HG02840 (cell line): ENCODE measurements at regions not wholly inside any gene's neighbourhood (a gene's known extent, or its start where the extent isn't known, plus 50 kb on each side); places are given as distances from the start of the nearest gene placed in this dataset.
A peak's percentile ranks its signal among the peaks of the same experiment; 100 is the strongest.
"Not testable (repeated sequence)": the region's sequence is repeated elsewhere in the genome, so short reads cannot be mapped to it uniquely, and the experiment has no call there.

Source experiments
- ATAC-seq: cut with Tn5 transposase; IDR thresholded peaks from one replicate; pipeline ENCODE4 v1.9.1; 2021; ENCODE audit warnings: mild to moderate bottlenecking, moderate library complexity, moderate number of reproducible peaks; ENCODE audit not compliant: unreplicated experiment, low FRiP score

DNA sequence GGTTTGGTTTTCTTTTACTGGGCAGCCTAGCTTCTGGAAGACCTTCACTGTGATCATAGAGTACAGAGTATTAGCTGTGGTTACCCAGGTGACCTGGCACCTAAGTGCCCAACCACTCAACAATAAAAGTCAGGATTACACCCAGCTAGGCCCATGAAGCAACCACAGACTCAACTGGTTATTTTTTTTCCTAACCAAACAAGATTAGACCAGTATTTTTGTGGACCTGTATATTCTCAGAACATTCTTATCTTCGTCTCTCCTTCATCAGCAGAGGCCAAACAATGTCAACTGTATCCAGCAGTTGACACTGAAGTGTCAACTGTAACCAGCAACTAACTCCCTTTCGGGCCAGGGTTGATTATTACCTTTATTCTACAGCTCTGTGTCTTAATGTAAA, 289.2 kb upstream of the SLC39A10 start:
- ATAC-seq = no peak

DNA sequence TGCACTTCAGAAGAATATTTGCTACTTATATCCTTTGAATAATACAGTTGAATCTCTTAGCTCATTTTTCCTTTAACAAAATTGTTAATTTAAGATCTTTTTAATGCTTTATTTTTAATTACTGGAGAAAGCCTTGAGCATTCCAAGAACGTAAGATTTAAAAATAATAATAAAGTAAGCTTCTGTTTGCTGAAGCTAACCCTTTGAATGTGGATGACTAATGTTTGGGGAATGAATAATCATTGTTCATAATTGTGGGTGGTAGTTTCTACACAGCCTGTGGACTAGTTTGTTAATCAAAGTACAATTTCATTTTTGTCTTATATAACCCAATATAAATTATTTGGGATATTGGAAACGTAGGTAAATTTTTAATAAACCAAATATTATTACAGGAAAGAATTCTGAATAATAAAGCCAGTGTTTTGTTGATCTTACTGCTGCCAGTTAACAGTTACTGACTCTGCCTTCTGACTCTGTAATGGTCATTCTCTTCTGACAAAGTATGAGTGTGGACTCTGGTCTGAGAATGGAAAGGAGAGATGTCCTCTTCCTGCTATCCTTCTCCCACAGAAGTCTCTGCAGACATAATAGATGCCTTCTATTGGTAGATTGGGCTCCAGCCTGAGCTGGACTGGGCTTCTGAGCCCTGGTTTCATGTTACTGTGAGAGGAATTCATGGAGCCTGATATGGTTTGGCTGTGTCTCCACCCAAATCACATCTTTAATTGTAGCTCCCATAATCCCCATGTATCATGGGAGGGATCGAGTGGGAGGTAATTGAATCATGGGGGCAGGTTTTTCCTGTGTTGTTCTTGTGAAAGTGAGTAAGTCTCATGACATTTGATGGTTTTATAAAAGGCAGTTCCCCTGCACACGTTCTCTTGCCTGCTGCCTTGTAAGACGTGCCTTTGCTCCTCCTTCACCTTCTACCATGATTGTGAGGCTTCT, 292.7 kb upstream of the SLC39A10 start:
- no peak for ATAC-seq

DNA sequence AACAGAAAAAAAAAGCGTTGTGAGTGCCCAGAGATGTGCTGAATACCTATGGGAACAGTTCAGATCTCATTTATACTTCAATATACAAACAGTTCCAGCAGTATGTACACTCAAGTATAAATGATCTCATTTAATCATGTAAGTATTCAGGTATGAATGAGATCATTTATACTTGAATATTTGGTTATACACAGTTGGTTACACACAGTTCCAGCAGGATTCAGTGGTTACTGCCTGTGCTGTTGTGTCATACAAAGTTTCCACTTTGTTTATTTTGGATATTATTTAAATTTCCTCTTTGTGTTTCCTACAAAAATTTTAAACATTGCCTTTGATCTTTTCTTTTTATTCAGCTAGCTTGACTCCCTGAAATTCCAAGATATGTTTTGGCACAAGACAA, 293.5 kb upstream of the SLC39A10 start:
- no peak for ATAC-seq

DNA sequence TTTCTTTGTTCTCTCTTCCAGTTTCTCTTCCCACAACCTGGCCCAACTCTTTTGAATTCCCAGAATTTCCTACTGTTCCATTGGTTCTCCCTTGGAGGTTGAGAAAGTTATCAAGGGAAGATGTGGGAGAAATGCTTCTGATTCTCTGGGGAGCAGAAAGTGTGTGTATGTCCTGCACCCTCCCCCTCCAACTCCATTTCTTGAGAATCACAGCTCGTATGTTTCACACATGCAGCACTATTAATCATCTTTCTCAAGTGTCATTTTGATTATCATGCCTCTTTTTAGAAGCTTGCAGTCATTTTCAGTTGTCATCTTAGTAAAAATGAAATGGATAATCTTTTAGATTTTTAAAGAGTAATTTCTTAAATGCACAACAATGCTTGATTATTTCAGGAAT, 296.8 kb upstream of the SLC39A10 start:
- ATAC-seq = no peak

DNA sequence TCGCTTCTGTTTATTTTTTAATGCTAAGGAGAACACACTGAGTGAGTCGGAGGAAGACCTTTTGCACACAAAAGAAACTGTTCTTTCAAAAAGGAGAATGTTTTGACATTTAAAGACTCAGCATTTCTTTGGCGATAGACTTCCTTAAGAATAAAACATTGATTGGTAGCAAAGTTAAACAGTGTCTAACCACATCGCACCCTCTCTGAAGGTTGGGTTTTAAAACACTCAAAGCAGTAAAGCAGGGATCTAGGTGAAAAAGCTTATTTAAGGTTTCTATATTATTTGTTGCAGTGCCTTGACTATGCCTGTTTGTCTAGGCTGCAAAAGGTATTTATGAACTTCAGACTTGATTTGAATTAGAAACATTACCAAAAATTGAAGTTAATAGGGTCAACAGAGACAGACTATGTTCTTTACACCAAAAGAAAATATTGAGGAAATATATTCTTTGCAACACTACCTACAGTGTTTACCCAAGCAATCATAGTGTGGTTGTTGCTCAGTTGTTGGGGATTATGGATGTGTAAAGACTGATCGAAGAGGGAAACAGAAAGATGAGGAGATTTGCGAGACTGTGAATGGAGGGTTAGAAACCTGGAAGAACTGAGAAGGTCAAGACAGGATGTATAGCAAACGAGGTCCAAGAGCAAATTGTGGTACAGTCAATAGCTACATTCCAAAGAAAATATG, 297.8 kb upstream of the SLC39A10 start:
- no peak for ATAC-seq

DNA sequence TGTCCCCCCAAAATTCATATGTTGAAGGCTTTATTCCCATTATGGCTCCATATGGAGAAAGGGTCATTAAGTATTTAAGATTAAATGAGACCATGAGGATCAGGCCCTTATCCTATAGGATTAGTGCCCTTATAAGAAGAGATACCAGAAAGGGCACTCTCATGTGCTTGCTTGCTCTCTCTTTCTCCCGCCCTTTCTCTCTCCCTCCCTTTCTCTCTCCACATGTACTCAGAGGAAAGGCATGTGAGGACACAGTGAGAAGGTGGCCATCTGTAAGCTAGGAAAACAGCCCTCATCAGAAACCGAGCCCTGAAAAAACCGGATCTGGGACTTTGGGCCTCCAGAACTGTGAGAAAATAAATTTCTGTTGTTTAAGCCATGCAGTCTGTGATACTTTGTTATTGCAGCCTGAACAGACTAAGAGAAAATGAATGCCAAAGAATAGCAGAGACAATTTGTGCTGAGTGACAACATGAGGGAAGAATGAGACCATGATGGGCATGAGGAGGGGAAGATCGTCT, 300.0 kb upstream of the SLC39A10 start:
- no peak for ATAC-seq

DNA sequence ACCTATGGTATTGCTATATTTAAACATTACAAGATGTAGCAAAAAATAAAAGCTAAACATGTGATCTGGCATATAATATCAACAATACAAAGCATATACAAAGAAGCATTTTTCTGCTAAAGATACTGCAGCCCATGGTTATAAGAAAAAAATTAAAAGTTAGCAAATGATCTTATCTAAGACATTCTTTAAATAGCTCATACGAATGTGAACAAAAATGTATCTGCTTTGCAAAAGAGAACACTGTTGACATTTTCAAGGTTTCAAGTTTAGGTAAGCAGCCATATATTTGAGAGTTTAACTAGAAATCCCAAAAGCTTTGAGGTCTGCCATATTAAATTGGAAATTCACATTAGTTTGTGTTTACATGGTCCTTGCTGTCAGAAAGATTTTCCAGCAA, 301.0 kb upstream of the SLC39A10 start:
- no peak for ATAC-seq

DNA sequence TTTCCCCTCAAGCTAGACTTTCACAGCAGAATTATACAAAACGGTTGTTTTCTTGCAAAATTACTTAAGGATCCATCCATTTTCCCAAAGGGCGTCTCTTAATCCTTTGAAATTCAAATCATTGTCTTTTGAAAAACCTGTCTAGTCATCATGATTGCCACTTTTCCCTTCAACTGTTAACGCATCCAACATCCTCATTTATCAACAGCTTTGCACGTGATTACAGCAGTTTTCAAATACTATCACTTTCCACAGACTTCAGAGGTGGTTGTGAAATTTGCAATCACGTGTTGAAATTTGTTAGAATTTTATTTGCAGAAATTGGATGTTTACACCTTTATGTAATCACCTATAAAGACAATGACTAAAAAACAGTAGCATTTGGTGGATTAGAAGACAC, 304.4 kb upstream of the SLC39A10 start:
- ATAC-seq = no peak

DNA sequence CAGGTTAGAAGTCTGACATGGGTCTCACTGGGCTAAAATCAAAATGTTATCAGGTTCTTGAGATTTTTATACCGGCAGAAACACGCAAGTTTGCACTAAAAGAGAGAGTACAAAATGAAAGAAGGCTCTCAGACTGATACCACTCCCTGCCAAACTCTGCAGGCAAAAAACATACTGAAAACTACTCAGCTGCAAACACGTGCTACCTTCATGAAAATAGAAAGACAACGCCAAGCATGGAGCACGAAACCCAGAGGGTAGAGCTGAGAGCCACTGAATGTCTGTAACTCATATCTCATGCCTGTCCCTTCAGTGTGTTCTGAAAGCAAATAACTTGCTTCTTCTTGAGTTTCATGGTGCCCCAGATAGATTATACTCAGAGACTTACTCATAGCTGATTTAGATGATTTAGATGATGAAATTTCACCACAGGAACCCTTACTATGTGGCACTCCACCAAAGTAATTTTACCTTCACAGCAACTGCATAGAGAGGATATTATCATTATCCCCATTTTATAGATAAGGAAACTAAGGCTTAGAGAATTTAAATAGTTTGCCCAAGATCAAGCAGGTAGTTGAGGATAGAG, 313.0 kb upstream of the SLC39A10 start:
- ATAC-seq = peak; percentile 60

DNA sequence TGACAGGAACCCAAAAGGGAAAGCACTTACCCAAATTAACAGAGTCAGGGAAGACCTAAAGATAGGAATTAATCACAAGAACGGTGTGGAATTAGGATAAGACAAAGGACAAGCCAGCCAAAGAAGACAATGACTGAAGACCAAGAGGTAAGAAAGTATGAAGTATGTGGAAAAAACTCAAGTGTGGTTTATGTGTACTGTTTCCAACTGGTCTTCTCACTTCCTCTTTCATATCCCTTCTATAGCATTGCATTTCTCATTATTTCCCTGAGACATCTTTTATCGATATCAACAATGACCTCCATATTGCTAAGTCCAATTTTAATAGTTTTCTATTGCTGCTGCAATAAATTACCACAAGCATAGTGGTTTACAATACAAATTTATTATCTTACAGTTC, 313.5 kb upstream of the SLC39A10 start:
- peak; percentile 78 for ATAC-seq

DNA sequence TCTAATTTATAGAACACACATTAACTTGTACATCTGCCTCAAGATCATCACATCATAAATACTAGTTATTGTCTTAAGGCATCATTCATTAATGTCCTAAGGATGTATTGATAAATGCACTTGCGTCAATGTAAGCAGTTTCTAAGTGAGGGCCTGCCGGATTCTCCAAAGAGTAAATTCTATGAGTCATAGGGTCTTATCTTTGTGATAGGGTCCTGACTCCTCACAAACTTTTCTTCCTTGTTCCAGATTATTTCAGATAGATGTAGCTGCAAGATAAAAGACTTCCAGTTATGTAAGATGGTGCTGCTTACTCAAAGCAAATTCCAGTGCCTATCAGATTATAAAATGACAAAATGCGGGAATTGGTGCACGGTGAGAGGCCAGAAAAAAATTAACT, 315.0 kb upstream of the SLC39A10 start:
- ATAC-seq = no peak

DNA sequence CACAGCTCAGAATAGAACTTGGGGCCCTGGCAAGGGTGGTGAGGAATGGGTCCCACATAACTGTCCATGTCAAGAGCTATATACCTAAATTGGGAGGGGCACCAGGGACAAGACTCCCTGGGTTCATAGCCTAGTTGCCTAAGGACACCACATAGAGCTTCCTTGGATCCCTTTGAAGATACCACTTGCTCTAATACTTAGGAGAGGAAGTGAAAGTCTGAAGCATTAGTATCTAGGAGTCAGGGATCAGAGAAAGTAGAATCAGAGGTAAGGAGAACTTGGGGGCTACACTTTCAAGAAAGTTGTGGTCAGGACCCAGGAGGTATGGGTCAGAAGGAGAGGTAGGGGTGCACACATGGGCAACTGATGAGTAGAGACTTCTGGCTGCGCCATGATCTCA, 318.2 kb upstream of the SLC39A10 start:
- no peak for ATAC-seq

DNA sequence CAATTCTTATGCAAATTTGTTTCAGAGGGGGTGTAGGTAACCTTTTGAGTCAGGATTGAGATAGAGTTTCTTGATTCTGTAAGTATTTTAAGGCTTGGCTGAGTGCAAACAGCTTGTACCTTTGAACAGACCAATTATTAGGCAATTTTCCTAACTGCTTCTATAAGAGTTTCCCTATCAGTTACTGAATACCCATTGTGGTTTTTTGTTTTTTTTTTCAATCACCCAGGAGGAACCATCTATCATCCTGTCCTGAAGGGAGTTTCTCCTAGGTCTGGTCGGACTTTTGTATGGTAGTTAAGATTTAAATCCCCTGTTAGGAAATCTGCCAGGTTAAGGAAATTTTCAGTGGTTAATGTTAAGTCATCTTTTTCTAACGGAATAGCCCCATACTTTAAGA, 319.4 kb upstream of the SLC39A10 start:
- peak; percentile 71 for ATAC-seq

DNA sequence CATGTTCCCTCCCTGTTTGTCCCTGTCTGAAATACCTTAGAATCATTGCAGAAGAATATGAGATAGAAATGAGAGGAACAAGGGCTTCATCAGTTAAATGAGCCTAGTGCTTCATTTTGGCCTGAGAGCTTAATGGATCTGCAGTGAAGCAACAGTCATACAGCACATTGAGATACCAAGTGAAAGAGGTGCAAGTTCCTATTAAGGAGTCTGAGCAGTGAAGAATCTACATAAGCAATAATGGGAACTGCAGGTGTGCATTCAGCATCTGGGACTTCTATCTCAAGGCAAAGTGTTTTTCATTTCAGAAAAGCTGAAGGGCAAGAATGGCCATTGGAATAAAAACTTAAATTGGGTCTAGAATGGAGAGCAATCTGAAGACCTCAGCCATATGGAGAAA, 323.2 kb upstream of the SLC39A10 start:
- ATAC-seq = no peak

DNA sequence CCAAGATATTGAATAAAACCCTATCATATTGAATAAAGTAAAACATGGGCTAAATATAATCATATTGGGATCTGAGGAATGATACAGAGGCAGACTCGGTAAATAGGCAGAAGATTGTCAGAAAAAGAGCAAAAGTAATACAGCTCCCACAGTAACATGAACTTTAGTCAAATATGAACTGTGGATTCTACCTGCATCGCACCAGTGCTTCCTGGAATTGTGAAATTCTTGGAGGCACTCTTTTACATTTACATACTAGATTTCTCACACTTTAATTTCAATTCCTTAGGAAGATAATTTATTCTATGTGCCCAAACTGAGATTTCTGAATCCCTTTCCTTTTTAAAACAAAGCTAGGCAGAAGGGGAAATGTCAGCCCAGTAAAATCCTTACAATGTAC, 325.1 kb upstream of the SLC39A10 start:
- ATAC-seq = no peak

DNA sequence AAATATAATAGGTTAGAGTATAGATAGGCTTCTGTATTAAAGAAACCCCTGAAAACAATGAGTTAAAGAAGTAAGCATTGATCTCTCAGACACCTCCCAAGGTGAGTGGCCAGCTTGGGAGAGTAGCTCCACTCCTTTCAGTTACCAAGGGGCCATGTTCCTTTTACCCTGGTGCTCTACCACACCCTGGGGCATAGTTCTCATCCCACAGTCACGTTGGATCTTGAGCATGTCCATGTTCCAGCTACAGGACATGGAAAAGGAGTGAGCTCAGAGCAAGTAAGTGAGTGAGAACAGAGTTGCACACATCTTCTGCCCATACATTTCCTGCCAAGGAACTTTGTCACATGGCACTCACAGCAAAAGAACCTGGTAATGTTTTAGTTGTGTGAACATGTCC, 325.9 kb upstream of the SLC39A10 start:
- no peak for ATAC-seq

DNA sequence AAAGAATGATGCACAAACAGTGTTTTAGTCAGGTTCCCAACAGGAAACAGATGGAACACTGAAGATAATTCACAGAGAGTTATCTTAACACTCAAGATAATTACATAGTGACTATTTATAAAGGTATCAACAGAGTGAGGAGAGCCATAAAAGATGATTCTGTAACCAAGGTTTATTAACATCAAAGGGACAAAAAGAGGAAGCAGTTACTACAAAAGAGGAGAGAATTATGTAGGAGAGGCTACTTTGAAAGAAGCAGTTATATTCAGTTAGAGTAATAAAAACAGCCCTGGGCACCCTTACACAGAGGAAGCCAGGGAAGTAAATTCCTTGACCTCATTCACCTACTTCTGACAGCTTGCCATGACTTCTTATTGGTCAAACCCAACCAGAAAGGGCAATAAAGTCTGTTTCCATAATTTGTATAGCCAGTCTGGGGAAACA, 326.5 kb upstream of the SLC39A10 start:
- ATAC-seq = no peak

DNA sequence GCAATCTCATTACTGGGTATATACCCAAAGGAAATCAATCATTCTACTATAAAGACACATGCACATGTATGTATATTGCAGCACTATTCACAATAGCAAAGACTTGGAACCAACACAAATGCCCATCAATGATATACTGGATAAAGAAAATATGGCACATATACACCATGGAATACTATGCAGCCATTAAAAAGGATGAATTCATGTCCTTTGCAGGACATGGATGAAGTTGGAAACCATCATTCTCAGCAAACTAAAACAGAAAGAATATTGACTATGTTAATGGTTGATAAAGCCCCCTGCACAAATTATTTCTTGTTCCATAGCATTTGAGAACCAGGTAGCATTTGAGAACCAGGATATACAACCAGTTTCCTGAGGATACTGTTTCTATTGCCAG, 327.2 kb upstream of the SLC39A10 start:
- ATAC-seq = not testable (repeated sequence)

DNA sequence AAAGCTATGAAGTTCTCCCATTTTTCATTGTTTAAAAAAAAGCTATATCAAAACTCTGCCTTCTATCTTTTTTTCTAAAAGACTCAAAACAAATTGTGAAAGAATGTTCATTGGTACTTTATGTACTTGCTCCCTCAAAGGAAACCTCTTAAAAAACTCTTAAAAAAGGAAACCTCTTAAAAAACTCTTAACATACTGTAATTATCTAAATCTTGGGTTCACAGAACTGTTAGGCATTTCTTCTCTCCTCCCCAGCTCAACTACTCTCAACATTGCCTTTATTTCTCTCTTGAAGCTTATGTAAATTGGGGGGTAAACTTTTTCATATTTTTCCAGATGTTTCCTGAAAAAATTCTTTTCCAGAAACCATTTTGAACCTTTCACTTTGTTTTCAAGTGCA, 330.5 kb upstream of the SLC39A10 start:
- ATAC-seq = no peak

DNA sequence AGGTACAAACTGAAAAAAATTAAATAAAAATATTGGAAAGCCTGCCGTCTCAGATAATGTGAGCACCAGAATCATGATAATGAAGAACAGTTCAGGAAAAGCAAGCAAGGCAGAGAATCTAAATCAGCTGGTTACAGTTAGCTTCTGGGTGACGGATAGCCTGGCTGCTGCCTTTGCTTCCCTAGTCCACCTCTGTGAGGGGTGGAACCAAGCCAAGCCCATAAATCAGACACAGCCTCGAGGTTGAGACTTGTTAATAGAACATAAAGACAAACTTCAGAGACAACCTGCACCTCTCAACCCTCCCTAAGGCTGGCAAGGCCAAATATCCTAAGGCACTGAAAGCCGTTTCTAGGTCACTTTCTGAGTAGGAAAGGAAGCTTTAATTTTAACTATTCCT, 334.7 kb upstream of the SLC39A10 start:
- ATAC-seq = no peak

DNA sequence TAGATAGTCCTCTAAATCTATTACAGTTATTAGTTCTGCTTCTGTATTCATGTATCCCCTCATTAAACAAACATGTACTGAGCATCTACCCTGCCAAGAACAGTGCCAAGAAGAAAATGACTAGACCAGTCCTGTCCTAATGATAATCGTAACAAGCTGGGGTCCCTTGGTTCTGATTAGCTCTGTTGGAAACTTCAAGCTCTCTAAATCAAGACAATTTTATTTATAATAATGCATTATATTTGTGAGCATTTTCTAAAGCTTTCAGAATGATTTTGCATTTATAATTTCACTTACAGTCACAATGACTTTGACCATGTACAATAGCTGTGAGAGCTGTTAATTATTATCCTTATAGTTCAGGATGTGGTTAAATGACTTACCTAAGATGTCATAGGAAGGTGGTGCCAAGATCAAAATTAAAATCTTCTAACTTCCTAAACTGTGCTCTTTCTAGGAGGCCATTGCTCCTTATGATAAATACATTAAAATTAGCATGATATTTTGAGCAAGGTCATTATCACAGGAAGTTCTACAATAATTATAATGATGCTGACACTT, 336.5 kb upstream of the SLC39A10 start:
- peak; percentile 60 for ATAC-seq
